Natural killer cell (primary cell): ENCODE measurements at regions not wholly inside any gene's neighbourhood (a gene's known extent, or its start where the extent isn't known, plus 50 kb on each side); places are given as distances from the start of the nearest gene placed in this dataset.

Experiments used
- ATAC-seq, 3 donors: fragments of 150-1000 bp in 2 of 3; fragments of 200-7000 bp in 1 of 3; cut with Tn5 transposase; 1 replicate in 1 of 3; 2 replicates in 2 of 3; pipeline ENCODE4 v1.10.0; 2021; ENCODE audit warnings: mild to moderate bottlenecking in 2 of 3, moderate library complexity in 2 of 3
- DNase-seq, 2 donors: peaks; one replicate each; pipeline versions ENCODE4 v3.0.0 to v3.0.0-alpha.2; 2013 to 2021; ENCODE audit warnings: mixed read lengths in 1 of 2
- H3K27ac ChIP-seq: one replicate; pipeline ENCODE4 v1.5.1; 2013; ENCODE audit warnings: mild to moderate bottlenecking, low read length
- H3K27me3 ChIP-seq: one replicate; pipeline ENCODE4 v1.6.1; 2013; ENCODE audit warnings: low read length; ENCODE audit not compliant: control insufficient read depth, insufficient read depth
- H3K36me3 ChIP-seq: one replicate; pipeline ENCODE4 v1.6.1; 2013; ENCODE audit warnings: low read length; ENCODE audit not compliant: control insufficient read depth, insufficient read depth
- H3K4me1 ChIP-seq: one replicate; pipeline ENCODE4 v1.6.1; 2013; ENCODE audit warnings: low read length; ENCODE audit not compliant: control insufficient read depth, insufficient read depth
- H3K4me3 ChIP-seq: one replicate; pipeline ENCODE4 v1.5.1; 2013; ENCODE audit warnings: low read length
- H3K9me3 ChIP-seq: one replicate; pipeline ENCODE4 v1.6.1; 2013; ENCODE audit warnings: low read length; ENCODE audit not compliant: control insufficient read depth, insufficient read depth
- H3K27ac Mint-ChIP-seq, 2 donors: one replicate each; pipeline ENCODE4 v1.8.0; 2022; ENCODE audit warnings: mild to moderate bottlenecking in 2 of 2, mixed read lengths in 2 of 2, moderate library complexity in 1 of 2
- H3K27me3 Mint-ChIP-seq, 2 donors: one replicate each; pipeline ENCODE4 v1.8.0; 2022; ENCODE audit warnings: low read depth in 2 of 2, mixed read lengths in 2 of 2
- H3K36me3 Mint-ChIP-seq: one replicate; pipeline ENCODE4 v1.8.0; 2022; ENCODE audit warnings: mixed read lengths
- H3K4me1 Mint-ChIP-seq, 2 donors: one replicate each; pipeline ENCODE4 v1.8.0; 2022; ENCODE audit warnings: mixed read lengths in 2 of 2
- H3K4me3 Mint-ChIP-seq: one replicate; pipeline ENCODE4 v1.8.0; 2022; ENCODE audit warnings: mild to moderate bottlenecking, moderate library complexity, mixed read lengths
- H3K9me3 Mint-ChIP-seq, 2 donors: one replicate each; pipeline ENCODE4 v1.8.0; 2022; ENCODE audit warnings: mixed read lengths in 2 of 2
- CTCF ChIP-seq: fragments of 200-600 bp; IDR thresholded peaks from one replicate; pipeline ENCODE4 v1.8.0; 2022; ENCODE audit warnings: antibody characterized with exemption
- WGBS: methylation state at CpG from one replicate; pipeline ENCODE4 v1.1.7; 2013; ENCODE audit warnings: missing lambda C conversion rate; ENCODE audit not compliant: insufficient coverage; 5-methylcytosine and 5-hydroxymethylcytosine counted together
- intact Hi-C: fragments of 100-400 bp; cut with micrococcal nuclease; formaldehyde crosslinking; loops from one replicate; pipeline ENCODE4 v1.14.2; 2022

GRCh38 chr14:34319140-34319539 lies 142.9 kb downstream of the SPTSSA start:
- H3K36me3 Mint-ChIP-seq: no peaks in the 10 kb centered on the region
- Histone ChIP-seq H3K9me3 (no peaks in the 10 kb centered on the region), H3K27me3 (no peaks in the 10 kb centered on the region), H3K27ac (no peak overlapping the region), H3K4me1 (no peaks in the 10 kb centered on the region), H3K4me3 (no peak overlapping the region), H3K36me3 (no peaks in the 10 kb centered on the region)
- no peaks in the 10 kb centered on the region for H3K9me3 Mint-ChIP-seq
- ATAC-seq (no peak), DNase-seq (no peak)
- TF ChIP-seq CTCF: no peak
- H3K4me1 Mint-ChIP-seq: peaks cover 0 to 8% of the 10 kb centered on the region in 2 donors
- intact Hi-C loops: no loop called here
- H3K4me3 Mint-ChIP-seq: no peak overlapping the region
- 95% methylated on average over 4 of the region's 4 CpGs for WGBS
- H3K27me3 Mint-ChIP-seq: peaks cover 6 to 7% of the 10 kb centered on the region in 2 donors
- H3K27ac Mint-ChIP-seq: no peak overlapping the region

- DNase-seq: no peak
- Mint-ChIP-seq H3K4me1 (peaks cover 0 to 3% of the 10 kb centered on the region in 2 donors), H3K27me3 (peaks cover 9 to 17% of the 10 kb centered on the region in 2 donors), H3K27ac (no peak overlapping the region), H3K36me3 (no peaks in the 10 kb centered on the region), H3K9me3 (no peaks in the 10 kb centered on the region), H3K4me3 (no peak overlapping the region)
- TF ChIP-seq CTCF: no peak
- ATAC-seq: no peak
- Histone ChIP-seq H3K4me1 (no peaks in the 10 kb centered on the region), H3K27ac (no peak overlapping the region), H3K4me3 (no peak overlapping the region), H3K9me3 (no peaks in the 10 kb centered on the region), H3K27me3 (no peaks in the 10 kb centered on the region), H3K36me3 (no peaks in the 10 kb centered on the region)
- intact Hi-C loops: no loop called here
- WGBS: 61% methylated on average over 2 of the region's 2 CpGs
These were observed 144.0 kb downstream of the SPTSSA start for GRCh38 chr14:34318014-34318413.

GRCh38 chr14:34310724-34311123 lies 151.3 kb downstream of the SPTSSA start:
- H3K27ac ChIP-seq: no peak overlapping the region
- no peaks in the 10 kb centered on the region for H3K4me1 ChIP-seq
- WGBS: 88% methylated on average over 1 of the region's 1 CpG
- Mint-ChIP-seq H3K9me3 (no peaks in the 10 kb centered on the region), H3K4me3 (no peak overlapping the region), H3K27ac (no peak overlapping the region), H3K36me3 (no peaks in the 10 kb centered on the region), H3K4me1 (no peaks in the 10 kb centered on the region), H3K27me3 (peaks cover 9 to 35% of the 10 kb centered on the region in 2 donors)
- intact Hi-C loops: no loop called here
- DNase-seq (no peak), ATAC-seq (no peak)
- H3K4me3 ChIP-seq: no peak overlapping the region
- H3K27me3 ChIP-seq: no peaks in the 10 kb centered on the region
- no peaks in the 10 kb centered on the region for H3K36me3 ChIP-seq
- H3K9me3 ChIP-seq: no peaks in the 10 kb centered on the region
- no peak for TF ChIP-seq CTCF

GRCh38 chr14:34303811-34304210 lies 158.2 kb downstream of the SPTSSA start:
- ATAC-seq (no peak), DNase-seq (no peak)
- H3K4me1 Mint-ChIP-seq: no peaks in the 10 kb centered on the region
- Histone ChIP-seq H3K9me3 (no peaks in the 10 kb centered on the region), H3K36me3 (no peaks in the 10 kb centered on the region), H3K27me3 (no peaks in the 10 kb centered on the region), H3K4me3 (no peak overlapping the region), H3K27ac (no peak overlapping the region), H3K4me1 (no peaks in the 10 kb centered on the region)
- no peaks in the 10 kb centered on the region for H3K9me3 Mint-ChIP-seq
- no peaks in the 10 kb centered on the region for H3K36me3 Mint-ChIP-seq
- H3K4me3 Mint-ChIP-seq: no peak overlapping the region
- no peak for TF ChIP-seq CTCF
- no peak overlapping the region for H3K27ac Mint-ChIP-seq
- WGBS: 95% methylated on average over 2 of the region's 2 CpGs
- peaks cover 7 to 10% of the 10 kb centered on the region in 2 donors for H3K27me3 Mint-ChIP-seq
- intact Hi-C loops: no loop called here
